HepG2 (cell line): ENCODE measurements at regions not wholly inside any gene's neighbourhood (a gene's known extent, or its start where the extent isn't known, plus 50 kb on each side); places are given as distances from the start of the nearest gene placed in this dataset.
"Not testable (repeated sequence)": the region's sequence is repeated elsewhere in the genome, so short reads cannot be mapped to it uniquely, and the experiment has no call there.

Experiments
- CCAR2 ChIP-seq: fragments of 200-400 bp; formaldehyde crosslinking; optimal IDR thresholded peaks from 2 replicates; pipeline ENCODE3; 2018; ENCODE audit warnings: low read depth, mild to moderate bottlenecking, low read length, moderate library complexity
- DNMT1 ChIP-seq: sonication (generic); formaldehyde crosslinking; IDR thresholded peaks from 2 replicates; pipeline ENCODE4 v1.5.1; 2020; ENCODE audit warnings: mild to moderate bottlenecking, missing genetic modification reagents
- HCFC1 ChIP-seq: fragments of 150-350 bp; IDR thresholded peaks from 2 replicates; pipeline ENCODE4 v1.6.1; 2014; ENCODE audit warnings: low read depth, low read length
- ISX ChIP-seq: sonication (generic); formaldehyde crosslinking; conservative IDR thresholded peaks from 2 replicates; pipeline ENCODE4 v1.5.0; 2020; ENCODE audit warnings: missing genetic modification reagents
- SMC3 ChIP-seq: IDR thresholded peaks from 2 replicates; pipeline ENCODE4 v1.6.1; 2011; ENCODE audit warnings: low read length, improper control_type of control experiment
- SP1 ChIP-seq, 2 experiments: fragments of 450-650 bp in 1 of 2; sonication (generic) in 1 of 2; formaldehyde crosslinking in 1 of 2; IDR thresholded peaks; 2 replicates each; pipeline versions ENCODE4 v1.4.0 to v1.6.1; 2016 to 2020; ENCODE audit warnings: missing genetic modification reagents in 1 of 2
- SRF ChIP-seq: IDR thresholded peaks from 2 replicates; pipeline ENCODE4 v1.6.1; 2011; ENCODE audit warnings: mild to moderate bottlenecking, low read depth, low read length, moderate library complexity
- ZNF225 ChIP-seq: sonication (generic); formaldehyde crosslinking; IDR thresholded peaks from 2 replicates; pipeline ENCODE4 v1.4.0; 2020; ENCODE audit warnings: mild to moderate bottlenecking, missing genetic modification reagents
- ZNF577 ChIP-seq: sonication (generic); formaldehyde crosslinking; IDR thresholded peaks from 2 replicates; pipeline ENCODE4 v1.4.0; 2020; ENCODE audit warnings: mild to moderate bottlenecking, low read depth, missing genetic modification reagents, borderline replicate concordance
- TF ChIP-seq, protein P1 (sequence below): sonication (generic); formaldehyde crosslinking; IDR thresholded peaks from 2 replicates; pipeline ENCODE4 v1.5.0; 2020; ENCODE audit warnings: mild to moderate bottlenecking, missing genetic modification reagents, moderate library complexity

DNA sequence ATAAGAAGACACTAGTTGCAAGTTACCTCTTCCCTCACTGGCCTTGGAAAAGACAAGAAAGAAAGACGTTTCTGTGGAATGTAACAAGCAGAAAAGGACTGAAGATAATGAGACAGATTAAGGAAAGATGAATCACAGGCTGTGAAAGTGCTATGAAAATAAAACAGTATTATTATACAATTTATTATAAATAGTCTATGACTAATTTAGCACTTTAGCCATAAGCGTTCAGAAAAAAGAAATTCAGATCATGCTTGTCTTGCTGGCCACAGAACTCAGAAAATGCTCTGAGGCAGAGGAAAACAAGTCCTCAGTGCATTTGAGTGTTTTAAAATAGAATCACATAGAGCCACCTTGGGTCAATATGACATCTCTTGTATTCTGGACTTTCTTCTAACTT is 174.8 kb upstream of the NBPF9 start:
- TF ChIP-seq ISX (CRISPR knock-in tag); SRF; DNMT1 (CRISPR knock-in tag); ZNF577; HCFC1; SMC3; ZNF225 (CRISPR knock-in tag); SP1 (IDR thresholded peaks at IDR 0.05); SP1 (CRISPR knock-in tag; IDR thresholded peaks at IDR 0.05); CCAR2: not testable (repeated sequence)
- TF ChIP-seq, protein P1, sequence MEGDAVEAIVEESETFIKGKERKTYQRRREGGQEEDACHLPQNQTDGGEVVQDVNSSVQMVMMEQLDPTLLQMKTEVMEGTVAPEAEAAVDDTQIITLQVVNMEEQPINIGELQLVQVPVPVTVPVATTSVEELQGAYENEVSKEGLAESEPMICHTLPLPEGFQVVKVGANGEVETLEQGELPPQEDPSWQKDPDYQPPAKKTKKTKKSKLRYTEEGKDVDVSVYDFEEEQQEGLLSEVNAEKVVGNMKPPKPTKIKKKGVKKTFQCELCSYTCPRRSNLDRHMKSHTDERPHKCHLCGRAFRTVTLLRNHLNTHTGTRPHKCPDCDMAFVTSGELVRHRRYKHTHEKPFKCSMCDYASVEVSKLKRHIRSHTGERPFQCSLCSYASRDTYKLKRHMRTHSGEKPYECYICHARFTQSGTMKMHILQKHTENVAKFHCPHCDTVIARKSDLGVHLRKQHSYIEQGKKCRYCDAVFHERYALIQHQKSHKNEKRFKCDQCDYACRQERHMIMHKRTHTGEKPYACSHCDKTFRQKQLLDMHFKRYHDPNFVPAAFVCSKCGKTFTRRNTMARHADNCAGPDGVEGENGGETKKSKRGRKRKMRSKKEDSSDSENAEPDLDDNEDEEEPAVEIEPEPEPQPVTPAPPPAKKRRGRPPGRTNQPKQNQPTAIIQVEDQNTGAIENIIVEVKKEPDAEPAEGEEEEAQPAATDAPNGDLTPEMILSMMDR (CRISPR knock-in tag), result not testable (repeated sequence)
